AG08396 (cell line): ENCODE measurements at regions not wholly inside any gene's neighbourhood (a gene's known extent, or its start where the extent isn't known, plus 50 kb on each side); places are given as distances from the start of the nearest gene placed in this dataset.

Source experiments
- DNase-seq: peaks from one replicate; pipeline ENCODE4 v3.0.0; 2012; ENCODE audit warnings: low spot score, mixed read lengths

DNA sequence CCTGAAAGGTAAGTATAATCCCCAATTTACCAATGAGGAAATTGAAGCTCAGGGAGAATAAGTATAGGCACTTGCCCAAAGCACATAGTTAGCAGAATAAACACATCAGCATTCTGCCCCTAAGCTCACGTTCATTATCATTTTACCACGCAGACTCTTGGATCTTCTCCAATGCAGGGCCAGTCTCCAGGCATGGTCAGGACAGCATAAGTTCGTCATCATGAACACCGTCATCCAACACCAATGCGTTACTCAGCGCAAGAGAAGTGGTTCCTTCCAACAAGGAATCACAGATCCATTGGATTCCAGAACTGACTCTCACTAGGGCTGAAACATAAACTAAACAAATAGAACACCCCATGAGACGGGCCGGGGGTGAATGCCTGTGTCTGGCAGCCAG, 86.5 kb upstream of the GPM6B start:
- peak; percentile 33 for DNase-seq

DNA sequence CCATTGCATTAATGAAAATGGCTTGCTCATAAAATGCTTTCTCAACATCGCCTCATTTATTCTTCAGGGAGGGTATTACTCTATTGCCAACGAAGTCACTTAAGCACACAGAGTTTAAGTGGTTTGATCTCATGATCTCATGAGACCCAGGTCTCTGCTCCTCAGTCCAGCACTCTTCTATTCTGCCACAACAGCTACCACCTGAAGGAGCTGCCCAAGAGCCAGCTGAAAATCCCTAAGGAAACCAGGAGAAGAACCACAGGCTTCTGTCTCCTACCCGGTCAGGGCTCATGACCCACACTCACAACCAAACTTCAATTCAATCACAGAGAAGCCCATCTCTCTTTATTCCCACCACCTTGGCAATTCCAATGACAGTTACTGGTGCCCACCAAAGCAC, 85.5 kb upstream of the GPM6B start:
- no peak for DNase-seq

DNA sequence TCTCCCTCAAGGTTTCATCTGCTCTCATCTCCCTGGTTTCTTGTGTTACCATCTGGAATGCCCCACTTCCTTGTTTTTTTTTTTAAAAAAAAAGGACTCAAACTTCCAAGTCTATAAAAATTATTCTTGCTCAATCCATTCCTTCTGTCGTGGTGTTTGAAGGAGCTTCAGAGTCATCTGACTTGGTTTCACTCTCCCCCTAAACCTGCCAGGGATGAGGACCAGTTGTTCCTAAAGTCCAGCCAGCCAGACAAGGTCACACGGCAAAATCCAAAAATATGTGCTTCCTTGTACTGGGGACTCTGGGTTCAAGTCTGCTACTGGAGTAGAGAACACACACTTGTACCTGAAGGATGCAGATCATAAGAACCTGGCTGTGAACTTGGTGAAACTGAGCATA, 84.5 kb upstream of the GPM6B start:
- no peak for DNase-seq

DNA sequence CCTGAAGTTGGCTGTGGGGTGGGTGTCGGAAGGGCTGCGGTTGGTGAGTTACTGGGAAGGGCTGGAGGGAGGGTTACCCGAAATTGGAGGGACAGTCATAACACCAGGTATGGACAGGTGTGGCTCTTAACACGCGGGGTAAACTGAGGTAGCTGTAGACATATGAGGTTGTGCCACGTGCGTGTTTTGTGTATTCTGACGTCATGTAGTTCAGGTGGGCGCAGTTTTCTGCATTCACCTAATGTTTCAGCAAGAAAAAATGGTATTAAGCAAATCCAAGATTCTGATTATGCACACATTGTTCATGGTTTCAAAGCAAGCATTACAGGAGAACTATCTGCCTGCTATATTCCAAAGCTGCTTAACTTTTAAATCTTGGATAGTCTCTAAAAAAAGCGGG, 83.5 kb upstream of the GPM6B start:
- DNase-seq, result no peak

DNA sequence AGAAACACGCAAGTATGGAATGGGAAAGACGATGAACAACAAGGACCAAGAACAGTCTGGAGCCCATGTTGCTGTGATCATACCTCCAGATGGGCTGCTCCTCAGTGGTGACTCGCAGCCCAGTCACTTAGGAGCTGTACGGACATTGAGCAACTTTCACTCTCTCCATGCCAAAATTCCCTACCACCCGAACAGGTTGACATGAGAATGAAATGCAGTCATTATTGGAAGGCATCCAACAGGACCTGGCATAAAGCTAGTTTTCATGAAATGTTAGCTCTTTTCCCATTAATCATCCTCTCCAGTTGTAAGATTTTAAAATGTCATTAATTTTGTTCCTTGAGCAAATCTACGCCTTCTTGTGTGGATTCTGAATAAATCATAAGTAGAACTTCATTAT, 82.7 kb upstream of the GPM6B start:
- DNase-seq, result peak; percentile 69

DNA sequence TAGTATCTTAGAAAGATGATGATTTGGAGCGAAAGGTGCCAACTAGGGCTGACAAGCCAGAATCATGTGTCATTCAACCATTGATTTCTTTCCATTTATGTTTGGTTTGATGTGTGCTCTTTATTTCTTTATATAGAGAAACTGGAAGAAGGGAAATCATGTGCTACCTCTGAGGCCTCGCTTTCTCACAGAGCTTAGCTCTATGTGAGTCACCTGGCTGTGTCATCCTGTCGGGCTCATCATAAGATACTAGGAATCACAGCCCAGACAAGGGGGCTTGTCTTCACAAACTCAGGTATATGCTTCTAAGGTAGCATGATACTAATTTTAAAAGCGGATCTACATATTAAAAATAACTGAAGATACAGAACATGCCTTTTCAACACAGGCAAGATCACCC, 81.7 kb upstream of the GPM6B start:
- DNase-seq, result no peak

DNA sequence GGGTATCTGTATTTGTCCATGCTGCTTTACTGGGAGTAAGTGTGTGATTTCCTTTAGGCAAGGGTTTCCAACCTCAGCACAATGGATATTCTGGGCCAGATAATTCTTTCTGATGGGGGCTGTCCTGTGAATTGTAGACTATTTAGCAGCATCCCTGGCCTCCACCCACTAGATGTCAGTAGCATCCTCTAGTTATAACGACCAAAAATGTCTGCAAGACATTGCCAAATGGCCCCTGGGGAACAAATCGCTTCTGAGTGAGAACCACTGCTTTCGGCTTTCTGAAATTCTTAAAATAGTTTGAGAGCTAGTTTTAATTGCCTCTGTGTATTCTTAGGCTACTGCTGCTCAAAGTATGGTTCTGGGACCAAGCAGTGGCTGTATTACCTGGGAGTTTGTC, 81.2 kb upstream of the GPM6B start:
- DNase-seq, result no peak

DNA sequence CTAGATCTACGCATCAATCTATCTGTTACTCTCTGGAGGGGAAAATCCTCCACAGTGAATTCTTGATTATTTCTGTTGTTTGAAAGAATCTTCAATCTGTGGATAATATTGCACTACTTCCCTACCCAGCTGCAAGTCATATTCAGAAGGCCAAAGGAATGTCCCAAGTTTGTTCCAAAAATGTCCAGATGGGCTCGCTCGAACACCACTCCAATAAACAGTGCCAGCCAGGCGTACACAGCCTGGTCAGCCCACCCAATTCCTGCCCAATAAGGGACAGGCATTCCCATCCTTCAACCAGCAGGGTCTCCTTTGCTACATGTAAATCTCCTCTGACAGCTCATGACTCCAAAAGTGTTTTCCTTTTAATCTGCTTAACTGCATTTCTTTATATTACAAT, 80.7 kb upstream of the GPM6B start:
- DNase-seq, result no peak

DNA sequence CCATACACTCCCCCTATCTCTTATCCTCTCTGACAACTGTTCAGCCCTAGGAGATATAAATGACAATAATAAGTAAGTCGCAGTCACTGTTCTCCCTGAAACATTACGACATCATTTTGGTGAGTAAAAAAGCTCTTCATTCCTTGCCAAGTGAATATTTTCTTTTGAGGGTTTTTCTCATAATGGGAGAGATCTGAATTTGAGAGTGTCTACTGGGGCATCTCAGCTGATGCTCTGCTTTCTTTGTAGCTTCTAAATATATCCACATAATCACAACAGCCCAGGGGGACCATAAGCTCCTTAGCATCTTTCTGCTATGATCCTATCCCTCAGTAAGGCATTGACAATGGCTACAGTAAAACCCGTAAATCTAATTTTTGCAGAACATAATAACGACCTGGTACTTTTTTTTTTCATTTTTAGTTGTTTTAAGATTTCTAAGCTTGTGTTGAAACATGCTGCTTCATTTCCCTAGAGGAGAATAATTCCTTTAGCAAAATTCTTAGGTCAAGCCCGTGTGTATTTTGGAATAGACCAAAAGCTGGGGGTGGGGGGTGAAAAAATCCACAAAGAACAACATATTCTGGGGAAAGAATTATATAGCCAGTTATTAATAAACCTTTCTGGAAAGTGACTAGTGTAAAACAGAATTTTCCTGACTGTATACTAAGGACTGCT, 78.1 kb upstream of the GPM6B start:
- no peak for DNase-seq

DNA sequence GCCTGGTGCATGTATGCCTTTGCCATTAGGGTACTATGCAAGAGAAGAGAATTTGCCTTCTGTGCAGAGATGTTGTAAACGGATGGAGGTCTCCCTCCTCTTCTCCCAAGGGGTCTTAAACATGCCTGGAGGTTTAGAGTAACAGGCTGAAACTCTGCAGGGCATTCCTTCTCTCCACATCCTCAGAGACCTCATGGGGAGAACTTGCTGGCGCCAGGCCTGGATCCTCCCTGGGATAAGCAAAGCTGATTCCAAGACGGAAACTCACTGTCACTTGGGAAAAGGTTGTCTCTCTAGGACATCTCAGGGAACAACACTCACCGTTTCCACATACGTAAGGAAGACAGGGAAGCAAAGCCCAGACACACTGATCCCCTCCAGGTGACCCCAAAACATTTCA, 76.9 kb upstream of the GPM6B start:
- DNase-seq, result no peak

DNA sequence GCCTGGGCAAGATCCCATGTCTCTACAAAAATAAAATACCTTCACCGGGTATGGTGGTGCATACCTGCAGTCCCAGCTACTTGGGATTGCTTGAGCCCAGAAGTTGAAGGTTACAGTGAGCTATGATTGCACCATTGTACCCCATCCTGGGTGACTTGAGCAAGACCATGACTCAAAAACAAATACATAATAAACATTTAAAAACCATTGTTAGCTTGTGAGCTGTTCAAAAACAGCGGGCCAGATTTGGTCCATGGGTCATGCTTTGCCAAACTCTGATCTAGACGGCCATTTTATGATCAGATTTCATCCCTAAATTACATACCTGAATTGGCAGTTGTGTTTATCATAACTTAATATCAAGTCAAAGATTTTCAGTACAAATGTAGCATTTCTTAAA, 76.0 kb upstream of the GPM6B start:
- DNase-seq, result no peak

DNA sequence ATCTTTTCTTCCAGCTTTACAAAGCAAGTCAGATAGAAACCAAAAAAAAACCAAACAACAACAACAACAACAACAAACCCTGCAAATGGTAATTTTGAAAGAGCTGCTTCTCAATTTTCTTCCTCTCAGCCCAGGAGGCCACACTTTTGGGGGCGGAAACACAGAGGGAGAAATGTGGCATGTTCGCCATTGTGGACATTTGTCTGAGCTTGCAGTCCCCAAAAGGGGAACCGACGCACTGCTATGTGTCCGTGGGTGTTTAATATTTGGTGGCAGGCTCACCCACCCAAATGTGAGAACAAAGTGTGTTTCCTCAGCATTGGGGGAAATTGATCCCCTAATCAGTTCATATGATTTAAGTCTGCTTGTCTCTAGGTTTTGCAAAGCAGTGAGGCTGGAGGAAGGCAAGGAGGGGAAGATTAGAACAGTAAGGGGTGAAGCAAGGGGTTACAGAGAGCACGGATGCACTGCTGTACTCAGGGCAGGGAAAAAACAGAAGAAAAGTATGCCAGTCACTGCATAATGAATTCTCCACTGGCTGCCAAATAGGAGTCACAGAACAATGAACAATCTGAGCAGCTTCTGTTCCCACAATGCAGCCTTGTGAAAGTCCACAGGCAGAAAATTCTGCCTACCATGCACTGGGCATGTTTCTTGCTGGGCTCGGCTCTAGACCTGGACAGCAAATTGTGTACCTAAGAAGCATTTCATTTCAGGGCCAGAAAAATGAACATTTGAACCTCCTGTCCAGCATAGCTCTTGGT, 74.7 kb upstream of the GPM6B start:
- DNase-seq, result no peak

DNA sequence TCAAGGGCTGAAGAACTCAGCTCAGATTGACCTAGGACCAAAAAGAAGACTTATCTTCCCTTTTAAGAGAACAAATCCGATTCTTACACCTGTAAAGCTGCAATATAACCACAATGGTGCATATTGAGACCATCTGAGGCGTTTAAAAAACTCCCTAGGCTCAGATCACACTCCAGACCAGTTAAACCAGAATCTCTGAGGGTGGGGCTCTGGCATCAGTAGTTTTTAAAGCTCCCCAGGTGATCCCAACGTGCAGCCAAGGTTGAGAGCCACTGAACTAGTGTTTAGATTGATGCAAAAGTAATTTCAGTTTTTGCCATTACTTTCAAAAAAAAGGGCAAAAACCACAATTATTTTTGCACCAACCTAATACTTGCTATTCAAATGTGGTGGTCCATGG, 73.9 kb upstream of the GPM6B start:
- no peak for DNase-seq

DNA sequence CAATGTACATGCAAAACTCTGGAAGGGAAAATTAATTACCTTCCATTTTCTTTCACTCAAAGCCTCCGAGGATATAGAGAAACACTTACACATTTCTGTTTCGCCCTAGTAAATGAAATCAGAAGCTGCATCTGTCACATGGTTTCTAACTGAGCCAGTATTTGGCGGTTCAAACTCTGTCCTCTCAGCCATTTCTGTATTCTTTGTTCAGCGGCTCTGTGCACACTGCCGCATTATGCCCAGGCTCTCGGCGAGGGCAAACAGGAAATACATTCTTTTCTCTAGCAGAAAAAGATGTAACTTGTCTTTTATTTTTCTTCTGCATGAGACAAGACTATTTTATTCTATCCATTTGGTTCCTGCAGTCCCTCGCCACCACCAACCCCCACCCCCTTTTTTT, 71.4 kb upstream of the GPM6B start:
- no peak for DNase-seq

DNA sequence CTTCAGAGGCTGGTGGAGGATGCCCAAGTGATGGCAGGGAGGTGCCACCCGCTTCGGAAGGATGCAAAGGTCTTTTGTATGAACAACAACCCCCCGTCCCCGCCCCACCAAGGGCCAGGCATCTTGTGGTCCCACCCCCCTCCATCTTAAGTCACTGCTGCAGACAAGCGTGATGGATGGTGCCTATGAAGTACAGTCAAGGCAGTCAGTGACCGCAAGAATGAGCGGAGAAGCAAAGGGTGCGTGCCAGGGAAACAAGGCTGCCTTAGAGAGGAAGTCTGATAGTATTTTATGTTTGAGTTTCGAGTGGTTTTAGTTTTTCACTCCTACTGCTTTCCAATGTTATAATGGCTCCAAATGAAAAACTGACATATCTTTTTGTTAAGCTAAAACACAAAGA, 68.7 kb upstream of the GPM6B start:
- DNase-seq, result no peak

DNA sequence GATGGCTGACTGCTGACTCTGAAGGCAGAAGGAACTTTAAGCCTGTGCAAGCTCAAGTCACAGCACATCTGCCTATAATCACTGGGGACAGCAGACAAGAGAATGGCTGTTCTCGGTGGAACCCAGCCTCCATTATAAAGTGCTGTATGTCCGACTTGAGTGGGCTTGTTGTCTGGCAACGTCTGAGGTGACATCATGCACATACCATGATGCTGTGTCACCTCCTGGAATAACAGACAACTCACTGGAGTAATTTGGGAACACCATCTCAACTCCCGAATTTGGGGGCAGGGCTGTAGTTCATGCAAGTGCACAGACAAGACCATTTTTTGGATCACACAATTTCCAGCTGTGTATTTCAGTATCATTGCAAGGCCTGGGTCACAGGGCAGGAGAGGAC, 59.8 kb upstream of the GPM6B start:
- peak; percentile 21 for DNase-seq

DNA sequence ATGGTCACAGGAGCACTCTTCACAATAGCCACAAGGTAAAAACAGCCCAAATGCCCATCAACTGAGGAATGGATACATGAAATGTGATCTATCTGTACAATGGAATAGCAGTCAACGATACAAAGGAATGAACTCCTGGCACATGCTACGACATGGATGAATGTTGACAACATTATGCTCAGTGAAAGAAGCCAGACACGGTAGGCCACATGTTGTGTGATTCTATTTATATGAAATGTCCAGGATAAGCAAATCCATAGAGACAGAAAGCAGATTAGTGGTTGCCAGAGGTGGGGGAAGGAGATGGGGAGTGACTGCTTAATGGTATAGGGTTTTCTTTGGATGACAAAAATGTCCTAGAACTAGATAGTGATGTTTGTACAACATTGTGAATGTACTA, 58.7 kb upstream of the GPM6B start:
- no peak for DNase-seq

DNA sequence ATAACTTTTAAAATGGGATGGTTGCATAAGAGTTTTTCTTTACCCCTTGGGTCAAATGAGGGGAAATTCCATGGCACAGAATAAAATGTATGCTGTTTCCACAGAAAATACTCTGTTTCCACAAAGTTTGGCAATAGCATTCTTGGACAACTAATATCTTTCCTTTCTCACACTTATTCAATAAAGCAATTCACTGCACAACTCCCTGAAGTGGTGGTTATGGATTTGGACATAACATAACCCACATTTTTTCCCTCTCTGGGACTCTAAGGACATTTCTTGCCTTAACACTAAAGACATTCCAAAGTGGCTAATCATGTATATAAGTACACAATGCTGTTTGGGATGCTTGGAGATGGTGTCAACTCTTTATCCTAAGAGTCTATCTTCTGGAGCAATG, 51.7 kb upstream of the GPM6B start:
- no peak for DNase-seq
